ENCODE measurements at regions not wholly inside any gene's neighbourhood (a gene's known extent, or its start where the extent isn't known, plus 50 kb on each side); places are given as distances from the start of the nearest gene placed in this dataset.

- Mint-ChIP-seq H3K4me1 (ENCODE audit: low read depth, unreplicated experiment) (peaks cover 19% of the 10 kb centered on the region), H3K27me3 (ENCODE audit: unreplicated experiment) (peaks cover 18% of the 10 kb centered on the region), H3K36me3 (ENCODE audit: insufficient read depth, unreplicated experiment) (no peaks in the 10 kb centered on the region), H3K9me3 (ENCODE audit: low read depth, unreplicated experiment) (no peaks in the 10 kb centered on the region), H3K4me3 (ENCODE audit: low read depth, unreplicated experiment) (no peak overlapping the region), H3K27ac (ENCODE audit: unreplicated experiment) (no peak overlapping the region)
- intact Hi-C loops (cut with micrococcal nuclease; ENCODE audit: unreplicated experiment) = no loop called here
- no peak for DNase-seq
- no peak for TF ChIP-seq CTCF (IDR thresholded peaks at IDR 0.05; ENCODE audit: unreplicated experiment)
- BruUV-seq (replicated peaks) = no TSS peak
- CTCF ChIA-PET = no interaction called here
These were observed 362.7 kb upstream of the SHH start for GRCh38 chr7:156175003-156175402.

DNA sequence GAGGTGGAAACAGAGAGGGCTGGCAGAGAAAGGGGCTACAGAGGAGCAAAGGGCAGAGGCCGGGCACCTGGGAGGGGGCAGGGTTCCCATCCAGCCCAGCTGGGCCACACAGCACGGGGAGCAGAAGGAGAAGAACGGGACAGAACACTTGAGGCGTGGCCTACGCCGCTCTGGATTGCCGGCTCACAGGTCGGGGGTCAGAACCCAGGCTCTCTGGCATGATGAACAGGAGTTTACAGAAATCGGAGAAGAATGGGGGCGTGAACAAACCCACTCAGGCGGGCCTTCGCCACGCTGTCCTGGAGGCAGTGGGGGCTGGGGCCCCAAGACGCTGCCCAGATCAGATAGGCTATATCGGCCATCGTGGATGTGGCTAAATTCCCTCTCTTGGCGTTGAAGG lies 362.2 kb upstream of the SHH start:
- H3K4me1 Mint-ChIP-seq (ENCODE audit: low read depth, unreplicated experiment) = peaks cover 19% of the 10 kb centered on the region
- peaks cover 12% of the 10 kb centered on the region for H3K27me3 Mint-ChIP-seq (ENCODE audit: unreplicated experiment)
- H3K4me3 Mint-ChIP-seq (ENCODE audit: low read depth, unreplicated experiment) = no peak overlapping the region
- no peak overlapping the region for H3K27ac Mint-ChIP-seq (ENCODE audit: unreplicated experiment)
- H3K9me3 Mint-ChIP-seq (ENCODE audit: low read depth, unreplicated experiment) = no peaks in the 10 kb centered on the region
- no peaks in the 10 kb centered on the region for H3K36me3 Mint-ChIP-seq (ENCODE audit: insufficient read depth, unreplicated experiment)
- no TSS peak for BruUV-seq (replicated peaks)
- DNase-seq = no peak
- intact Hi-C loops (cut with micrococcal nuclease; ENCODE audit: unreplicated experiment) = no loop called here
- CTCF ChIA-PET = no interaction called here
- no peak for TF ChIP-seq CTCF (IDR thresholded peaks at IDR 0.05; ENCODE audit: unreplicated experiment)

DNA sequence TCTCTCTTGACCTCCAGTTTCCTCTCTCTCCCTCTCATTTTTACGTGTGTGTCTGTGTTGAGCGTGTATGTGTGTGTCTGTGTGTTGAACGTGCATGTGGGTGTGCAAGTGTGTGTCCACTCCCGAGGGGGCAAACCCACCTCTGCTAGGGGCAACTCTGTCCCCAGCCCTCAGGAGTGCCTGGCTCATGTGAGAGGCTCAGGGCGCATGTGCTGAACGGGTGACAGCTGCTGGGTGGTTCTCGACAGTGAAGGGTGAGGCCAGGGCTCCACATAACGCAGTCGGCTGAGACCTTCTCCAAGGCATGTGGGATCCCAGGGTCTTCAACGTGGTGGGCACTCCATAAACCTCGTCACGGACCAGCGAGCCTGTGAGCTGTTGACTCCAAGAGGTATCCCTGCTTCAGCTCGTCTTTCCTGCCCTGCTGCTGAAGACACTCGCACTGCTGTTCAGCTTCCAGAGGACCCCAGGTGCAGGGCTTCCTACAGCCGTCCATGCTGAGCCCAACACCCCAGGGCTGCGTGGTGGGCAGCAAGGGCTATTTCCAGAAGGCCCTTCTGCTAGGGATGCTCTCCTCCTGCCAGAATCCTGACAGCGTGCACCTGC lies 361.6 kb upstream of the SHH start:
- intact Hi-C loops (cut with micrococcal nuclease; ENCODE audit: unreplicated experiment) = no loop called here

DNA sequence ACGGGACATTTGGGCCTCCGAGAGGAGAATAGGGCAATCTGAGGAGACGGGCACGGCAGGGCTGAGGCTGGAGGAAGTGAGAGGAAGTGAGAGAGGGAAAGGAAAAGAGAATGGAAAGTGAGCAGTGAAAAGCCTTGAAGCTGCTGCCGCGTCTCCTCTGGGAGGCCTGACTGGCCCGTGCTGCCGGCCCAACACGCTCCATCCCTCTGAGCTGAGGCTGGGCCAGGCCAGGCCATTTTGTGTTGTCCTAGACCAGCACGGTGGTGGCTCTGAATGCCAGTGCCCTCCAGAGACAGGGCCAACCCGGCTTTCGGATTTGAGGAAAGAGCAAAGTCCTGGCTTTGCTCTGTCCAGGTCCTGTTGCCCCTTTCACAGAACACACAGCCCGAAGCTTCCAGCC lies 361.1 kb upstream of the SHH start:
- Mint-ChIP-seq H3K27ac (ENCODE audit: unreplicated experiment) (no peak overlapping the region), H3K36me3 (ENCODE audit: insufficient read depth, unreplicated experiment) (no peaks in the 10 kb centered on the region), H3K9me3 (ENCODE audit: low read depth, unreplicated experiment) (no peaks in the 10 kb centered on the region), H3K4me3 (ENCODE audit: low read depth, unreplicated experiment) (no peak overlapping the region), H3K4me1 (ENCODE audit: low read depth, unreplicated experiment) (peaks cover 19% of the 10 kb centered on the region), H3K27me3 (ENCODE audit: unreplicated experiment) (peaks cover 2% of the 10 kb centered on the region)
- CTCF ChIA-PET = no interaction called here
- intact Hi-C loops (cut with micrococcal nuclease; ENCODE audit: unreplicated experiment) = no loop called here
- DNase-seq = no peak
- no TSS peak for BruUV-seq (replicated peaks)
- no peak for TF ChIP-seq CTCF (IDR thresholded peaks at IDR 0.05; ENCODE audit: unreplicated experiment)

More for the DNA sequence above, 361.6 kb upstream of the SHH start:
- H3K27me3 Mint-ChIP-seq (ENCODE audit: unreplicated experiment) = peaks cover 7% of the 10 kb centered on the region
- DNase-seq = no peak
- no peaks in the 10 kb centered on the region for H3K36me3 Mint-ChIP-seq (ENCODE audit: insufficient read depth, unreplicated experiment)
- H3K9me3 Mint-ChIP-seq (ENCODE audit: low read depth, unreplicated experiment) = no peaks in the 10 kb centered on the region
- no peak overlapping the region for H3K27ac Mint-ChIP-seq (ENCODE audit: unreplicated experiment)
- CTCF ChIA-PET = no interaction called here
- no TSS peak for BruUV-seq (replicated peaks)
- H3K4me3 Mint-ChIP-seq (ENCODE audit: low read depth, unreplicated experiment) = no peak overlapping the region
- peaks cover 19% of the 10 kb centered on the region for H3K4me1 Mint-ChIP-seq (ENCODE audit: low read depth, unreplicated experiment)
- TF ChIP-seq CTCF (IDR thresholded peaks at IDR 0.05; ENCODE audit: unreplicated experiment) = no peak
